GM21528 (cell line): ENCODE measurements at regions not wholly inside any gene's neighbourhood (a gene's known extent, or its start where the extent isn't known, plus 50 kb on each side); places are given as distances from the start of the nearest gene placed in this dataset.
A peak's percentile ranks its signal among the peaks of the same experiment; 100 is the strongest.
"Not testable (repeated sequence)": the region's sequence is repeated elsewhere in the genome, so short reads cannot be mapped to it uniquely, and the experiment has no call there.

Source experiments
- ATAC-seq: cut with Tn5 transposase; IDR thresholded peaks from one replicate; pipeline ENCODE4 v1.9.1; 2021; ENCODE audit warnings: mild to moderate bottlenecking, moderate library complexity; ENCODE audit not compliant: unreplicated experiment, low FRiP score

- ATAC-seq = no peak
Observed at GRCh38 chr6:6747371-6747770, 158.9 kb downstream of the LY86 start.

GRCh38 chr6:6748001-6748400, 159.5 kb downstream of the LY86 start:
- no peak for ATAC-seq

GRCh38 chr6:6749702-6750491, 161.4 kb downstream of the LY86 start:
- no peak for ATAC-seq

GRCh38 chr6:6750594-6751265, 162.2 kb downstream of the LY86 start:
- ATAC-seq = no peak

GRCh38 chr6:6751266-6751596, 162.7 kb downstream of the LY86 start:
- ATAC-seq = no peak

GRCh38 chr6:6751619-6752023, 163.1 kb downstream of the LY86 start:
- no peak for ATAC-seq

GRCh38 chr6:6752129-6752528, 163.6 kb downstream of the LY86 start:
- ATAC-seq = no peak

GRCh38 chr6:6753301-6753700, 164.8 kb downstream of the LY86 start:
- ATAC-seq = no peak

GRCh38 chr6:6756526-6756925, 168.0 kb downstream of the LY86 start:
- ATAC-seq = no peak

GRCh38 chr6:6758546-6758914, 170.0 kb downstream of the LY86 start:
- ATAC-seq = no peak

GRCh38 chr6:6758915-6759654, 170.6 kb downstream of the LY86 start:
- ATAC-seq = peak; percentile 71

- ATAC-seq = no peak
Observed at GRCh38 chr6:6760002-6760401, 171.5 kb downstream of the LY86 start.

- not testable (repeated sequence) for ATAC-seq
Observed at GRCh38 chr6:6762566-6762965, 174.0 kb downstream of the LY86 start.

GRCh38 chr6:6764764-6765434, 176.4 kb downstream of the LY86 start:
- no peak for ATAC-seq

GRCh38 chr6:6766230-6766905, 177.8 kb downstream of the LY86 start:
- ATAC-seq = no peak

GRCh38 chr6:6769466-6769865, 180.9 kb downstream of the LY86 start:
- no peak for ATAC-seq

GRCh38 chr6:6771224-6771945, 182.9 kb downstream of the LY86 start:
- no peak for ATAC-seq

GRCh38 chr6:6771964-6772363, 183.4 kb downstream of the LY86 start:
- ATAC-seq = no peak

- ATAC-seq = no peak
Observed at GRCh38 chr6:6772751-6773150, 184.2 kb downstream of the LY86 start.

- ATAC-seq = no peak
Observed at GRCh38 chr6:6775074-6775473, 186.6 kb downstream of the LY86 start.
